ENCODE measurements at regions not wholly inside any gene's neighbourhood (a gene's known extent, or its start where the extent isn't known, plus 50 kb on each side); places are given as distances from the start of the nearest gene placed in this dataset.

GRCh38 chr3:174424656-174425055 is 434.5 kb upstream of the NAALADL2 start:
- no peak for DNase-seq (ENCODE audit: low read depth)
- in situ Hi-C loops (cut with HindIII; ENCODE audit: low sequenced_read_pairs) = no loop called here
- TF ChIP-seq CTCF (IDR thresholded peaks at IDR 0.05; ENCODE audit: low read depth, low read length, missing control alignments) = no peak

DNA sequence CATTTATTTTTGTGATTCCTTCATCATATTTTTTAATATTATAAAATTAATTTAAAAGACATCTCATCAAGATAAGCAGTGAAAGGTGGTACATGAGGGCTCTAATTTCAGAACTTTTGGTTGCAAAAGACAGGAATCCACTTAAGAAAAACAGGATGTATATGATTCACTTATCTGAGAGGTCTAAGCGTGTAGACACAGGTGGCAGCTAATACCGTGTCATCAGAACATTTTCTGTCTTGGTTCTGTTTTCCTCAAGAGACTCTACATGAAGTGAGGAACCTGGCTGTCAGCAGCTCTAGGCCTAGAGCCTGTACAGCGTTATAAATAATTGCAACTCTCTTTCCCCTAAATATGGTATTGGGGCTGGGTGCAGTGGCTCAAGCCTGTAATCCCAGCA is 433.7 kb upstream of the NAALADL2 start:
- TF ChIP-seq CTCF (IDR thresholded peaks at IDR 0.05; ENCODE audit: low read depth, low read length, missing control alignments) = no peak
- in situ Hi-C loops (cut with HindIII; ENCODE audit: low sequenced_read_pairs) = no loop called here
- no peak overlapping the region for H3K4me3 ChIP-seq (ENCODE audit: low read depth, low read length)
- no peak for DNase-seq (ENCODE audit: low read depth)

More at GRCh38 chr3:174424656-174425055, 434.5 kb upstream of the NAALADL2 start:
- H3K4me3 ChIP-seq (ENCODE audit: low read depth, low read length) = no peak overlapping the region

DNA sequence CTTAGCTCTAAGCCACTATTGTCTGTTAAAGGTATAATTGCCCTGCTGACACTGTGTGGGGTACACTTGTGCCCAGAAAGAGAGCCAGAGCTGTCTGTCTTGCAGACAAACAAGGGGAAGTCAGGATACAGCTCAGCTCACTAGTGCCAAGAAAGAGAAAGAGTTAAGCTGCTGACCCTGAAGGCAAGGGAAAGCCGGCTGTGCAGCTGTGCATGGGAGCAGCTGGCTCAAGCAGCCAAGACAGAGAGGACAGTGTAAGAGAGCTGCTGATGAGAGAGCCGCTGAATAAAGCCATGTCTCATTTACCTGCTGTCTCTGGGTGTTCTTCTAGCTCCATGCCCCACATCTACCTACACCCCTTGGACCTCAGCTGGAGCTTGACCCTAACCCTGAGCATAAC is 428.1 kb upstream of the NAALADL2 start:
- no peak overlapping the region for H3K4me3 ChIP-seq (ENCODE audit: low read depth, low read length)
- DNase-seq (ENCODE audit: low read depth) = no peak
- in situ Hi-C loops (cut with HindIII; ENCODE audit: low sequenced_read_pairs) = no loop called here
- no peak for TF ChIP-seq CTCF (IDR thresholded peaks at IDR 0.05; ENCODE audit: low read depth, low read length, missing control alignments)

DNA sequence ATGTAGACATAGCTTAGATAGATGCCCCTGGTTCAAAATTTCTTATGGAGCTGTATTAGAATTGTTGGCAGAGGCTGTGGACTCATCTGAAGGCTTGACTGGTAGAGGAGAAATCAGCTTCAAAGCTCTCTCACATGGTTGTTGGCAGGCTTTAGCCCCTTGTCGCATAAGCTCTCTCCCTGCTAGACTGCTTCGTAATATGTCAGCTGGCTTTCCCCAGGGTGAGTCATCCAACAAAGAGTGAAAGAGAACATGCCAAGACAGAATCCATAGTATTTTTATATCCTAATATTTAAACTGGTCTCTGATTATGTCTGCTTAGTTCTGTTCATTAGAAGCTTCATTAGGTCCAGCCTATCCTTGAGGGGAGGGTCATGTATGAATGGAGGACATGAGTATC is 427.4 kb upstream of the NAALADL2 start:
- TF ChIP-seq CTCF (IDR thresholded peaks at IDR 0.05; ENCODE audit: low read depth, low read length, missing control alignments) = no peak

DNA sequence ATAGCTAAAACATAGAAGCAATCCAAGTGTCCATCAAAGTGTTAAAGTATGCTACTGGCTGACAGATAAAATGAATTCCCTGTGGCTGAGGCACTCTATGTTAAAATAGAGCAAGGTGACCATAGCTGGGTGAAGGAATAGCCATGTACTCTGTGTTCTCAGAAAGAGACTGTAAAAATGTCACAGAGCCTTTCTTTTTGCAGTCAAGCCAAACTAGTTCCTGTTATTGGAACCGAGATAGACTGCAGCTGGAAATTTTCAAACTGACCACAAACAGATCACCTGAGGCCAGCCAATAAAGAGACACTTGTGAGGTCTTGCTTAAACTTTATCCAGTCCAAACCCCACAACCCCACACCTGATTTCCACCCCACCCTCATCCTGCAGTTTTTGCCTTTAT is 422.8 kb upstream of the NAALADL2 start:
- DNase-seq (ENCODE audit: low read depth) = no peak
- no peak overlapping the region for H3K4me3 ChIP-seq (ENCODE audit: low read depth, low read length)
- no peak for TF ChIP-seq CTCF (IDR thresholded peaks at IDR 0.05; ENCODE audit: low read depth, low read length, missing control alignments)
- in situ Hi-C loops (cut with HindIII; ENCODE audit: low sequenced_read_pairs) = no loop called here

More for the DNA sequence above, 427.4 kb upstream of the NAALADL2 start:
- in situ Hi-C loops (cut with HindIII; ENCODE audit: low sequenced_read_pairs) = no loop called here
- H3K4me3 ChIP-seq (ENCODE audit: low read depth, low read length) = no peak overlapping the region
- no peak for DNase-seq (ENCODE audit: low read depth)

GRCh38 chr3:174438501-174439145 is 420.5 kb upstream of the NAALADL2 start:
- in situ Hi-C loops (cut with HindIII; ENCODE audit: low sequenced_read_pairs) = no loop called here
- peak overlapping the region; percentile 65 for H3K4me3 ChIP-seq (ENCODE audit: low read depth, low read length)
- TF ChIP-seq CTCF (IDR thresholded peaks at IDR 0.05; ENCODE audit: low read depth, low read length, missing control alignments) = no peak
- DNase-seq (ENCODE audit: low read depth) = no peak

All from astrocyte of the cerebellum (primary cell).